ENCODE measurements at regions not wholly inside any gene's neighbourhood (a gene's known extent, or its start where the extent isn't known, plus 50 kb on each side); places are given as distances from the start of the nearest gene placed in this dataset.

DNA sequence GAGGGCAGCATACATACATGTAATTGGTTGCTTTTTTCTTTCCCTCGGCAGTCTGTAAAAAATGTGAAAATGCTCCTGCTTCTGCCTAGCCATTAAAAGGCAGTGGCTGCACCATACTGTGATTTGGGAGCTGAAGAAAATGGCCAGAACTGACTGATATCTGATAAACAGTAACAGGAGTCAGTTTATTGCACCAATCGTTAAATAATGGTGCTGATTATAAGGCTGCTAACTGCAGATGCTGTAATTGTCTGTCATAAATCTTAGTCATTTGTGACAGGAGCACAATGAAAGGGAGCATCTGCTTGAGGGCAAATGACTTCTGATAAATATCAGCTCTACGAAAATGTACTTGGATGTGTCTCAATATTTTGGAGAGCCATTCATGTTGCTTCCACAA, 263.1 kb upstream of the DNAJC19 start:
- H3K36me3 ChIP-seq (replicated peaks; ENCODE audit: low read depth, low read length) = no peaks in the 10 kb centered on the region
- no peak for TF ChIP-seq EZH2phosphoT487 (IDR thresholded peaks at IDR 0.05; ENCODE audit: low read depth)
- TF ChIP-seq, protein P1, sequence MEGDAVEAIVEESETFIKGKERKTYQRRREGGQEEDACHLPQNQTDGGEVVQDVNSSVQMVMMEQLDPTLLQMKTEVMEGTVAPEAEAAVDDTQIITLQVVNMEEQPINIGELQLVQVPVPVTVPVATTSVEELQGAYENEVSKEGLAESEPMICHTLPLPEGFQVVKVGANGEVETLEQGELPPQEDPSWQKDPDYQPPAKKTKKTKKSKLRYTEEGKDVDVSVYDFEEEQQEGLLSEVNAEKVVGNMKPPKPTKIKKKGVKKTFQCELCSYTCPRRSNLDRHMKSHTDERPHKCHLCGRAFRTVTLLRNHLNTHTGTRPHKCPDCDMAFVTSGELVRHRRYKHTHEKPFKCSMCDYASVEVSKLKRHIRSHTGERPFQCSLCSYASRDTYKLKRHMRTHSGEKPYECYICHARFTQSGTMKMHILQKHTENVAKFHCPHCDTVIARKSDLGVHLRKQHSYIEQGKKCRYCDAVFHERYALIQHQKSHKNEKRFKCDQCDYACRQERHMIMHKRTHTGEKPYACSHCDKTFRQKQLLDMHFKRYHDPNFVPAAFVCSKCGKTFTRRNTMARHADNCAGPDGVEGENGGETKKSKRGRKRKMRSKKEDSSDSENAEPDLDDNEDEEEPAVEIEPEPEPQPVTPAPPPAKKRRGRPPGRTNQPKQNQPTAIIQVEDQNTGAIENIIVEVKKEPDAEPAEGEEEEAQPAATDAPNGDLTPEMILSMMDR (IDR thresholded peaks at IDR 0.05; ENCODE audit: low read depth, low read length) = no peak
- H2AFZ ChIP-seq (ENCODE audit: low read depth, low read length) = no peak overlapping the region
- H3K9me3 ChIP-seq (ENCODE audit: insufficient read depth, low read length) = no peaks in the 10 kb centered on the region
- no peaks in the 10 kb centered on the region for H3K79me2 ChIP-seq (ENCODE audit: low read length)
- no peak overlapping the region for H3K4me3 ChIP-seq (ENCODE audit: low read length)
- H3K9ac ChIP-seq (ENCODE audit: low read length) = no peak overlapping the region
- no peaks in the 10 kb centered on the region for H3K4me1 ChIP-seq (ENCODE audit: low read length)
- no peak overlapping the region for H3K4me2 ChIP-seq (ENCODE audit: low read length)
- H3K27me3 ChIP-seq (ENCODE audit: low read depth, low read length) = peaks cover 22% of the 10 kb centered on the region
- H4K20me1 ChIP-seq (ENCODE audit: insufficient read depth, low read length) = no peaks in the 10 kb centered on the region
- H3K27ac ChIP-seq (ENCODE audit: low read length) = no peak overlapping the region

DNA sequence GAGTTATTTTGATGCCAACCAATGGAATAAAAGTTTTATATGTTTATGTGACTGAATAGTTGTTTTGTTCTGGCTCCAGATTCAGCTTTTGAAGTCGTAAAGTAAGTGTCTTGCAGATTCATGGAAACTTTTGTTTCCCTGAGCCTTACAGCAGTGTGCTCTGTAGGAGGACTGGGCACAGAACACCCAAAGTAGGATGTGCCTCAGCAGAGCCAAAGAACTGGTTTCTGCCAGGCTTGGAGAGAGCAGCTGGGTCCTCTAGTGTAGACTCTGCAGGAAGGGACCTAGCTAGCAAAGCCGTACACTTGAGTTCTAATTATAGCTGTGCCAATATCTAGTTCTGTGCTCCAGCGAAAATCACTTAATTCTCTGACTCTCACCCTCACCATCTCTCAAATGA, 261.2 kb upstream of the DNAJC19 start:
- Histone ChIP-seq H4K20me1 (ENCODE audit: insufficient read depth, low read length) (no peaks in the 10 kb centered on the region), H3K27ac (ENCODE audit: low read length) (no peak overlapping the region), H3K27me3 (ENCODE audit: low read depth, low read length) (peaks cover 22% of the 10 kb centered on the region), H3K4me3 (ENCODE audit: low read length) (no peak overlapping the region), H3K4me2 (ENCODE audit: low read length) (no peak overlapping the region), H2AFZ (ENCODE audit: low read depth, low read length) (no peak overlapping the region), H3K79me2 (ENCODE audit: low read length) (no peaks in the 10 kb centered on the region), H3K9me3 (ENCODE audit: insufficient read depth, low read length) (no peaks in the 10 kb centered on the region), H3K9ac (ENCODE audit: low read length) (no peak overlapping the region), H3K4me1 (ENCODE audit: low read length) (no peaks in the 10 kb centered on the region), H3K36me3 (replicated peaks; ENCODE audit: low read depth, low read length) (no peaks in the 10 kb centered on the region)
- TF ChIP-seq, protein P1 (IDR thresholded peaks at IDR 0.05; ENCODE audit: low read depth, low read length) = no peak
- no peak for TF ChIP-seq EZH2phosphoT487 (IDR thresholded peaks at IDR 0.05; ENCODE audit: low read depth)

DNA sequence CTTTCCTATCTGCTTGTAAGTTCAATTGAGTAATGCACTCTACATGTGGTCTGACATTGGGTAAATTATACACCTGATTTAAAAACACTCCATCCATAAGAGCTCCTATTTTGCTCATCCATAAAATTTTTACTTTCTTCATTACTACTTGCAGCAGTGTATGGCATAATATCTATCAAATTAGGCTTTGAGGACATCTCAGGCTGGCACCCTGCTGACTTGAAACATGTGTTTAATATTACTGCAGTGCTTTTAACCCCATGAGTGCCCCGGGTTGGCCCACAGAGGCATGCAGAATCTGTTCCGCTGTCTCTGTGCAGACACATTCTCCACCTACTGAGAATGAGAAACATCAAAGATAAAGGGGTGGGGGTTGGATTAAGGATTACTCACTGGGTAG, 249.9 kb upstream of the DNAJC19 start:
- Histone ChIP-seq H3K36me3 (replicated peaks; ENCODE audit: low read depth, low read length) (no peaks in the 10 kb centered on the region), H3K27me3 (ENCODE audit: low read depth, low read length) (no peaks in the 10 kb centered on the region), H3K79me2 (ENCODE audit: low read length) (no peaks in the 10 kb centered on the region), H4K20me1 (ENCODE audit: insufficient read depth, low read length) (no peaks in the 10 kb centered on the region), H2AFZ (ENCODE audit: low read depth, low read length) (no peak overlapping the region), H3K9me3 (ENCODE audit: insufficient read depth, low read length) (no peaks in the 10 kb centered on the region), H3K4me2 (ENCODE audit: low read length) (no peak overlapping the region), H3K4me1 (ENCODE audit: low read length) (peaks cover 23% of the 10 kb centered on the region), H3K9ac (ENCODE audit: low read length) (no peak overlapping the region), H3K4me3 (ENCODE audit: low read length) (no peak overlapping the region), H3K27ac (ENCODE audit: low read length) (no peak overlapping the region)
- no peak for TF ChIP-seq EZH2phosphoT487 (IDR thresholded peaks at IDR 0.05; ENCODE audit: low read depth)

DNA sequence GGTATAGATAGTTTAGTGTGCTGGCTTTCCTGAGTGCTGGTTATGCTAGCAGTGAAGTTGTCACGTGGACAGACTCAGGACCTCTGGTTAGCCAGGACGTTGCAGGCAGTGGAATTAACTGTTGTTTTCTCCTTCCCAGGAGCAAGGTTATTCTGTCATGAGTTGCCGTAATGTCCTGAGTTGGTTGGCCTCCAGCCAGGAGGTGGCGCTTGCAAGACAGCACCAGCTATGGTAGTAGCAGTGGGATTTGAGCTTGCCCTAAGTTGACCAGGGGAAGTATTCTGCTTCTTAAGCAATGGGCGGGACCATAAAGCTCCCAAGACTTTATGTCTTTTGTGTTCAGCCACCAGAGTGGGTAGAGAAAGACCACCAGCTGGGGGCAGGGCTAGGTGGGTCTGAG, 240.7 kb upstream of the DNAJC19 start:
- no peak for TF ChIP-seq EZH2phosphoT487 (IDR thresholded peaks at IDR 0.05; ENCODE audit: low read depth)
- TF ChIP-seq, protein P1 (IDR thresholded peaks at IDR 0.05; ENCODE audit: low read depth, low read length) = peak; percentile 14; the same call in 1 of the 2 replicates
- Histone ChIP-seq H3K9me3 (ENCODE audit: insufficient read depth, low read length) (no peaks in the 10 kb centered on the region), H4K20me1 (ENCODE audit: insufficient read depth, low read length) (no peaks in the 10 kb centered on the region), H3K4me2 (ENCODE audit: low read length) (no peak overlapping the region), H2AFZ (ENCODE audit: low read depth, low read length) (no peak overlapping the region), H3K27ac (ENCODE audit: low read length) (no peak overlapping the region), H3K4me3 (ENCODE audit: low read length) (no peak overlapping the region), H3K4me1 (ENCODE audit: low read length) (no peaks in the 10 kb centered on the region), H3K27me3 (ENCODE audit: low read depth, low read length) (no peaks in the 10 kb centered on the region), H3K9ac (ENCODE audit: low read length) (no peak overlapping the region), H3K79me2 (ENCODE audit: low read length) (no peaks in the 10 kb centered on the region), H3K36me3 (replicated peaks; ENCODE audit: low read depth, low read length) (no peaks in the 10 kb centered on the region)

DNA sequence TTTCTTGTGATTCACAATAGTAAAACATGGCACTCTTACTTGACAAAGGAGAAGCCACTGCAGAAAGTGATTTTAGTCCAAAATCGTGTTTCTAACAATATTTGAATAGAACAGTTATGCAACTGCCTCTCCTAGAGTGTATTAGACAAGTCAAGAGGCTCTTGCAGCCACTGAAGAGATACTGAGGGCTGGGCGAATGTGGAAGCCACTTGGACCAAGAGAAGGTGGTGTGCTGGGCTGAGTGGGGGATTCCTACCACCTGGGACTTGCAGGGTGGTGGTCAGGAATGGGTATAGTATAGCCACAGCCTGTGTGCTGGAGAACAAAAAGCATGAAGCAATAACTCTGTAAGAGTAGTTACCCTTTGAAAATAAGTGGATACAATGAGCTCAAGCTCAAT, 223.8 kb upstream of the DNAJC19 start:
- Histone ChIP-seq H3K27ac (ENCODE audit: low read length) (no peak overlapping the region), H3K9me3 (ENCODE audit: insufficient read depth, low read length) (no peaks in the 10 kb centered on the region), H4K20me1 (ENCODE audit: insufficient read depth, low read length) (no peaks in the 10 kb centered on the region), H3K4me1 (ENCODE audit: low read length) (no peaks in the 10 kb centered on the region), H3K9ac (ENCODE audit: low read length) (no peak overlapping the region), H3K36me3 (replicated peaks; ENCODE audit: low read depth, low read length) (no peaks in the 10 kb centered on the region), H3K4me3 (ENCODE audit: low read length) (no peak overlapping the region), H2AFZ (ENCODE audit: low read depth, low read length) (no peak overlapping the region), H3K27me3 (ENCODE audit: low read depth, low read length) (no peaks in the 10 kb centered on the region), H3K4me2 (ENCODE audit: low read length) (no peak overlapping the region), H3K79me2 (ENCODE audit: low read length) (no peaks in the 10 kb centered on the region)
- TF ChIP-seq, protein P1 (IDR thresholded peaks at IDR 0.05; ENCODE audit: low read depth, low read length) = no peak
- no peak for TF ChIP-seq EZH2phosphoT487 (IDR thresholded peaks at IDR 0.05; ENCODE audit: low read depth)

All from OCI-LY3 (cell line).